ENCODE measurements at regions not wholly inside any gene's neighbourhood (a gene's known extent, or its start where the extent isn't known, plus 50 kb on each side); places are given as distances from the start of the nearest gene placed in this dataset.

- CTCF ChIA-PET: no interaction called here
- no peak for TF ChIP-seq CTCF (conservative IDR thresholded peaks at IDR 0.05; ENCODE audit: low read depth, low read length)
- TF ChIP-seq EZH2 (IDR thresholded peaks at IDR 0.05; ENCODE audit: borderline replicate concordance, low read depth, low read length, poor library complexity, severe bottlenecking): no peak
- no peaks in the 10 kb centered on the region for H3K36me3 ChIP-seq (ENCODE audit: insufficient read depth, low read length, poor library complexity, severe bottlenecking)
- H3K9me3 ChIP-seq (ENCODE audit: low read depth, low read length, poor library complexity, severe bottlenecking): no peaks in the 10 kb centered on the region
- POLR2A ChIA-PET (ENCODE audit: low non-redundant PET): no interaction called here
- no peaks in the 10 kb centered on the region for H3K27me3 ChIP-seq (replicated peaks; ENCODE audit: insufficient read depth, low read depth, low read length, poor library complexity)
- no peak overlapping the region for H3K27ac ChIP-seq (ENCODE audit: low read depth, low read length, poor library complexity, severe bottlenecking)
- H3K4me3 ChIP-seq (ENCODE audit: low read depth, low read length, poor library complexity, severe bottlenecking): no peak overlapping the region
- no TSS peak for BruUV-seq (replicated peaks)
- no peak for DNase-seq (ENCODE audit: low spot score)
- no peaks in the 10 kb centered on the region for H3K4me1 ChIP-seq (ENCODE audit: insufficient read depth, low read length, poor library complexity, severe bottlenecking)
- intact Hi-C loops (cut with micrococcal nuclease; ENCODE audit: unreplicated experiment): no loop called here
These were observed 131.9 kb downstream of the ERMARD start for GRCh38 chr6:169883316-169883715.

DNA sequence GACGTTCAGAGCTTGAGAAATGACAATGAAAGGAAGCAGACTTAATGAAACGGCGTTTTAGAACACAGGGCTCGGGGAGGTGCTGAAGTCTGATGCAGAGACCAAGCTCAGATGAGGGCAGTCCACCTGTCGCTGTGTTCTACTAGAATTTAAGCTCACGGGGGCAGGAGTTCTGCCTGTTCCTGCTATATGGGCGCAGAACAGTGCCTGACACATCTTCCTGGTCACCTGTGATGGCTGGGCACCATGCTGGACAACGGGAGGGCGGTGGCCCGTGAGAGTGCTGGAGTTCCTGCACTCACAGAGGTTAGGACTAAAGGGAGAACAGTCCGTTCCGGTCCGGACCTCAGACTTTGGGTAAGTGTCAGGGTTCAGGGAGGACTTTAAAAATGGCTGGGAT, 130.6 kb downstream of the ERMARD start:
- Histone ChIP-seq H3K4me3 (ENCODE audit: low read depth, low read length, poor library complexity, severe bottlenecking) (no peak overlapping the region), H3K27ac (ENCODE audit: low read depth, low read length, poor library complexity, severe bottlenecking) (no peak overlapping the region), H3K9me3 (ENCODE audit: low read depth, low read length, poor library complexity, severe bottlenecking) (no peaks in the 10 kb centered on the region), H3K4me1 (ENCODE audit: insufficient read depth, low read length, poor library complexity, severe bottlenecking) (no peaks in the 10 kb centered on the region), H3K27me3 (replicated peaks; ENCODE audit: insufficient read depth, low read depth, low read length, poor library complexity) (no peaks in the 10 kb centered on the region), H3K36me3 (ENCODE audit: insufficient read depth, low read length, poor library complexity, severe bottlenecking) (no peaks in the 10 kb centered on the region)
- ChIA-PET CTCF (no interaction called here), POLR2A (ENCODE audit: low non-redundant PET) (no interaction called here)
- intact Hi-C loops (cut with micrococcal nuclease; ENCODE audit: unreplicated experiment): no loop called here
- no peak for TF ChIP-seq CTCF (conservative IDR thresholded peaks at IDR 0.05; ENCODE audit: low read depth, low read length)
- TF ChIP-seq EZH2 (IDR thresholded peaks at IDR 0.05; ENCODE audit: borderline replicate concordance, low read depth, low read length, poor library complexity, severe bottlenecking): no peak
- BruUV-seq (replicated peaks): no TSS peak
- DNase-seq (ENCODE audit: low spot score): no peak

GRCh38 chr6:169881398-169881797, 130.0 kb downstream of the ERMARD start:
- H3K9me3 ChIP-seq (ENCODE audit: low read depth, low read length, poor library complexity, severe bottlenecking): no peaks in the 10 kb centered on the region
- TF ChIP-seq CTCF (conservative IDR thresholded peaks at IDR 0.05; ENCODE audit: low read depth, low read length) (no peak), EZH2 (IDR thresholded peaks at IDR 0.05; ENCODE audit: borderline replicate concordance, low read depth, low read length, poor library complexity, severe bottlenecking) (no peak)
- POLR2A ChIA-PET (ENCODE audit: low non-redundant PET): no interaction called here
- CTCF ChIA-PET: no interaction called here
- BruUV-seq (replicated peaks): no TSS peak
- no peak overlapping the region for H3K4me3 ChIP-seq (ENCODE audit: low read depth, low read length, poor library complexity, severe bottlenecking)
- intact Hi-C loops (cut with micrococcal nuclease; ENCODE audit: unreplicated experiment): no loop called here
- H3K27ac ChIP-seq (ENCODE audit: low read depth, low read length, poor library complexity, severe bottlenecking): no peak overlapping the region
- no peak for DNase-seq (ENCODE audit: low spot score)
- H3K4me1 ChIP-seq (ENCODE audit: insufficient read depth, low read length, poor library complexity, severe bottlenecking): no peaks in the 10 kb centered on the region
- H3K36me3 ChIP-seq (ENCODE audit: insufficient read depth, low read length, poor library complexity, severe bottlenecking): no peaks in the 10 kb centered on the region
- no peaks in the 10 kb centered on the region for H3K27me3 ChIP-seq (replicated peaks; ENCODE audit: insufficient read depth, low read depth, low read length, poor library complexity)
